Lower leg skin (tissue), 4 donors: ENCODE measurements at regions not wholly inside any gene's neighbourhood (a gene's known extent, or its start where the extent isn't known, plus 50 kb on each side); places are given as distances from the start of the nearest gene placed in this dataset.

Experiments used
- DNase-seq, 2 donors: peaks; one replicate each; pipeline ENCODE4 v3.0.0-alpha.2; 2019; ENCODE audit warnings: low spot score in 2 of 2
- H3K4me3 ChIP-seq: fragments of 200-600 bp; sonication (generic); 2 replicates; pipeline ENCODE4 v1.5.1; 2017; ENCODE audit warnings: mild to moderate bottlenecking, low read depth; ENCODE audit not compliant: poor library complexity, severe bottlenecking
- CTCF ChIP-seq, 3 donors: fragments of 450-650 bp; IDR thresholded peaks; one replicate each; pipeline ENCODE4 v1.5.1; 2016; ENCODE audit warnings: antibody characterized with exemption in 3 of 3, mild to moderate bottlenecking in 3 of 3, moderate library complexity in 2 of 3
- POLR2A ChIP-seq, 2 donors: fragments of 450-650 bp; IDR thresholded peaks; one replicate each; pipeline ENCODE4 v1.6.1; 2016 to 2017; ENCODE audit warnings: antibody characterized with exemption in 2 of 2, mild to moderate bottlenecking in 1 of 2, moderate library complexity in 1 of 2
- WGBS, 2 donors: methylation state at CpG; one replicate each; pipeline ENCODE4 v1.1.5; 2018; 5-methylcytosine and 5-hydroxymethylcytosine counted together
- intact Hi-C: fragments of 100-400 bp; cut with DNase I; formaldehyde crosslinking; loops from one replicate; pipeline ENCODE4 v1.15.0; 2023; ENCODE audit warnings: low total_unique reads

DNA sequence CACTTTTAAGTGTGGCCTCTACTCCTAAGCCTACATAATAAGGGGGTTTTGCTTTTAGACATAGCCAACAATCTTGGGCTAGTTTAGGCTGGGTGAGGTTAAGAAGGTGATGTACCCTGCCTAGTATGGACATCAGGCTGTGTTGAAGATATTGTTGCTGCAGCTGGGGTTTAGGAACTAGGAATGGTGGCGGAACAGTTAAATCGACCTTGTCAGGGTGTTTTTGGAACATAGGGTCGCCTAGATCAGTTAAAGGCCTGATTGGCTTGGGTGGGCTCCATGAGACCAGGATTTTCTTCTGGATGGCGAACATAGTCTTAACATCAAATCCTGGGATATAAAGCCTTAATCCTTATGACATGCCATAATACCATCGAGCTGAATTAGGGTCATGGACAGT, 156.1 kb downstream of the TRIM27 start:
- intact Hi-C loops, result no loop called here
- TF ChIP-seq CTCF (IDR thresholded peaks at IDR 0.05) (no peak), POLR2A (IDR thresholded peaks at IDR 0.05) (no peak)
- no peak overlapping the region for H3K4me3 ChIP-seq
- no peak for DNase-seq
- 40 to 43% methylated on average over 5 of the region's 5 CpGs for WGBS, 2 donors

DNA sequence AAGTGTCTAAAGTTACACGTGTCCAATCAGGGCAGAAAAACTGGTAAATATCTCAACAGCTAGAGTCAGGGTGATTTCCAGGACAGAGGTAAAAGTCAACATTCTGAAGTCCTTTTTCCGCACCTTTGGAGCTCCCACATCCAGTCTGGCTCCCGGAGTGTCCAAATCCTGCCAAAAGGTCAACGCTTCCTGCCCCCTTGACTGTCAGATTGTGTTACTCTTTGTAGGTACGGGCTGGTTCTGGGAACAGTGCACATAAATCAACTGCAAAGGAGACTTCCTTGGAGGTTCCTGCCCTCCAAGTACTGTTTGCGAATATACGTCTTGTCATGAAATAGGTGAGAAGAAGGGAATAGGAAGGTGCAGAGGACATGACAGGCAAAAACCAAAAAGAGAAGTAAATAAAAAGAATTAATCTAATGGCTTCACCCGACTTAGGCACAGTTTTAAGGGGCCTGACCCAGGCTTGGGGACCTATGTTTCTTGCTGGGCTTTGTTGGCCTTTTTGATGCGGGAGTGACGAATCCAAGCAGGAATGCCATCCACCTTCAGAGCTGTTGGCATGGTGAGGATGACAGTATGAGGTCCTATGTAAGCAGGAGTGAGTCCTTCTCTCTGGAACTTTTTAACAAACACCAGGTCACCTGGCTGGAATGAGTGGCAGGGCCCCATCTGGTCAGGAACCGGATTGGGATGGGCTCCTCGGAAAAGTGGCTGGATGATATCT, 155.4 kb downstream of the TRIM27 start:
- 20 to 25% methylated on average over 12 of the region's 12 CpGs for WGBS, 2 donors
- DNase-seq, result no peak
- intact Hi-C loops, result no loop called here

DNA sequence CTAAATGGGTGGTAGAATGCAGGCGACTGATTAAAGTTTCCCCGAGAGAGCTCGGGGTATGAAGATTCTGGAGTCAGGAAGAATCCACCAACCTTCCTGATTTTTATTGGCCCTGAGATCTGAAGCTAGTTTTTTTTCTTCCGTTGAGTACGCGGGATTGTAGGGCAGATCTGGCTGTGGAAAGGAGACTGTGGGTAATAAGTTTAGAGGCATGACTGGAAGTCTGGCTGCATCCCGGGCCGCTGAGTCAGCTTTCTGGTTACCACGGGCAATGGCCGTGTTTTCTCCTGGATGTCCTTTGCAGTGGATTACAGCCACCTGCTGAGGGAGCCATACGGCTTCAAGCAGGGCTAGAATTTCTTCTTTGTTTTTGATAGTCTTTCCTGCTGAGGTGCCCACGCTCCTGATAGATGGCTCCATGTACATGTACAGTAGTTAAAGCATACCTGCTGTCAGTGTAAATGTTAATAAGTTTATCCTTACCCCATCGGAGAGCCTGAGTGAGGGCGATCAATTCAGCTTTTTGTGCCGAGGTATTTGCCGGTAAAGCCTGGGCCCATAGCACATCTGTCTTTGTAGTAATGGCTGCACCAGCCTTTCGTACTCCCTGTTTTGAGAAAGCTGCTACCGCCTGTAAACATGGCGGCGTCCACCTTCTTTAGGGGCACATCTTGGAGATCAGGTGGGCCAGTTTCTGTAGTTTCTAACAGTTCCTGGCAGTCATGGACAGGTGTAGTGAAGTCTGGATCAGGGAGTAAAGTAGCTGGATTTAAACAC, 154.0 kb downstream of the TRIM27 start:
- TF ChIP-seq CTCF (IDR thresholded peaks at IDR 0.05) (no peak), POLR2A (IDR thresholded peaks at IDR 0.05) (no peak)
- no peak overlapping the region for H3K4me3 ChIP-seq
- 13 to 14% methylated on average over 20 of the region's 20 CpGs for WGBS, 2 donors
- no peak for DNase-seq
- intact Hi-C loops, result no loop called here

More for the DNA sequence above, 155.4 kb downstream of the TRIM27 start:
- TF ChIP-seq POLR2A (IDR thresholded peaks at IDR 0.05) (no peak), CTCF (IDR thresholded peaks at IDR 0.05) (no peak)
- no peak overlapping the region for H3K4me3 ChIP-seq

DNA sequence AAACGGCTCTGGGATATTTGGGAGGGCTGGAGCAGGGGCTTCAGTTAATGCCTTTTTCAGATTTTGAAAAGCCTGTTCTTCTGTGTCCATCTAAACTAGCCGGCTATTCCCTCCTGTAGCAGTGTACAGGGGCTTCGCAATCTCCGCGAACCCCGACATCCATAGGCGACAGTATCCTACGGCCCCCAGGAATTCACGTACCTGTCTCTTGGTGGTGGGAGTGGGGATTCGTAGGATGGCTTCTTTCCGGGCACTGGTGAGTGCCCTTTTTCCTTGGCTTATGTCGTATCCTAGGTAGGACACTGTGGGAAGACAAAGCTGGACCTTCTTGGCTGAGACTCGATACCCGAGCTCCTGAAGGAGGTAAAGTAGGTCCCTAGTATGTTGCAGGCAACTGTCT, 153.1 kb downstream of the TRIM27 start:
- TF ChIP-seq POLR2A (IDR thresholded peaks at IDR 0.05) (no peak), CTCF (IDR thresholded peaks at IDR 0.05) (no peak)
- H3K4me3 ChIP-seq, result no peak overlapping the region
- intact Hi-C loops, result no loop called here
- DNase-seq, result no peak
- 28 to 36% methylated on average over 14 of the region's 14 CpGs for WGBS, 2 donors

GRCh38 chr6:28771401-28772267, 152.2 kb downstream of the TRIM27 start:
- intact Hi-C loops, result no loop called here
- TF ChIP-seq CTCF (IDR thresholded peaks at IDR 0.05), result no peak
- no peak for TF ChIP-seq POLR2A (IDR thresholded peaks at IDR 0.05)
- H3K4me3 ChIP-seq, result no peak overlapping the region
- 13 to 14% methylated on average over 19 of the region's 19 CpGs for WGBS, 2 donors
- DNase-seq, result no peak
